Activated naive CD4-positive, alpha-beta T cell treated with anti-CD3 and anti-CD28 coated beads, Interleukin-2, amount 10 ng/mL, durations not matched to agents 7 days and 5 days (primary cell): ENCODE measurements at regions not wholly inside any gene's neighbourhood (a gene's known extent, or its start where the extent isn't known, plus 50 kb on each side); places are given as distances from the start of the nearest gene placed in this dataset.

Experiments
- CTCF ChIA-PET: fragments of 350-600 bp; sonication (Branson Sonifier 250); formaldehyde crosslinking; loops from one replicate; lab custom pipeline; 2021; ENCODE audit warnings: antibody characterized with exemption; lab: Charles Lee
- DNase-seq: peaks from one replicate; pipeline ENCODE4 v3.0.0-alpha.2; 2020
- H3K27ac Mint-ChIP-seq: one replicate; pipeline ENCODE4 v1.8.0; 2021; ENCODE audit warnings: mild to moderate bottlenecking, moderate library complexity, mixed read lengths
- H3K27me3 Mint-ChIP-seq: one replicate; pipeline ENCODE4 v1.8.0; 2021; ENCODE audit warnings: mild to moderate bottlenecking, mixed read lengths
- H3K36me3 Mint-ChIP-seq: one replicate; pipeline ENCODE4 v1.8.0; 2021; ENCODE audit warnings: mixed read lengths
- H3K4me1 Mint-ChIP-seq: one replicate; pipeline ENCODE4 v1.8.0; 2021; ENCODE audit warnings: mixed read lengths
- H3K4me3 Mint-ChIP-seq: one replicate; pipeline ENCODE4 v1.8.0; 2021; ENCODE audit warnings: mild to moderate bottlenecking, moderate library complexity, mixed read lengths
- H3K9me3 Mint-ChIP-seq: one replicate; pipeline ENCODE4 v1.8.0; 2021; ENCODE audit warnings: mixed read lengths

- peaks cover 5% of the 10 kb centered on the region for H3K27me3 Mint-ChIP-seq
- no peak overlapping the region for H3K4me3 Mint-ChIP-seq
- H3K4me1 Mint-ChIP-seq, result no peaks in the 10 kb centered on the region
- DNase-seq, result no peak
- no peak overlapping the region for H3K27ac Mint-ChIP-seq
- H3K9me3 Mint-ChIP-seq, result no peaks in the 10 kb centered on the region
- no peaks in the 10 kb centered on the region for H3K36me3 Mint-ChIP-seq
- CTCF ChIA-PET, result no interaction called here
These were observed 295.2 kb downstream of the SRBD1 start for GRCh38 chr2:45315861-45316260.

GRCh38 chr2:45312275-45312674, 298.8 kb downstream of the SRBD1 start:
- peaks cover 4% of the 10 kb centered on the region for H3K27me3 Mint-ChIP-seq
- no peaks in the 10 kb centered on the region for H3K36me3 Mint-ChIP-seq
- no peak overlapping the region for H3K27ac Mint-ChIP-seq
- H3K4me1 Mint-ChIP-seq, result no peaks in the 10 kb centered on the region
- CTCF ChIA-PET, result no interaction called here
- H3K9me3 Mint-ChIP-seq, result no peaks in the 10 kb centered on the region
- DNase-seq, result no peak
- H3K4me3 Mint-ChIP-seq, result no peak overlapping the region

- CTCF ChIA-PET, result no interaction called here
- Mint-ChIP-seq H3K4me3 (no peak overlapping the region), H3K27me3 (peaks cover 6% of the 10 kb centered on the region), H3K27ac (no peak overlapping the region), H3K4me1 (no peaks in the 10 kb centered on the region), H3K9me3 (no peaks in the 10 kb centered on the region), H3K36me3 (no peaks in the 10 kb centered on the region)
- DNase-seq, result no peak
These were observed 299.5 kb downstream of the SRBD1 start for GRCh38 chr2:45311559-45311958.

GRCh38 chr2:45307147-45307546, 297.9 kb upstream of the SIX2 start:
- no peak overlapping the region for H3K4me3 Mint-ChIP-seq
- peaks cover 29% of the 10 kb centered on the region for H3K27me3 Mint-ChIP-seq
- no peaks in the 10 kb centered on the region for H3K9me3 Mint-ChIP-seq
- CTCF ChIA-PET, result no interaction called here
- H3K4me1 Mint-ChIP-seq, result no peaks in the 10 kb centered on the region
- H3K27ac Mint-ChIP-seq, result no peak overlapping the region
- no peaks in the 10 kb centered on the region for H3K36me3 Mint-ChIP-seq
- DNase-seq, result no peak

GRCh38 chr2:45305599-45305998, 296.3 kb upstream of the SIX2 start:
- no peak for DNase-seq
- Mint-ChIP-seq H3K36me3 (no peaks in the 10 kb centered on the region), H3K4me3 (no peak overlapping the region), H3K9me3 (no peaks in the 10 kb centered on the region), H3K4me1 (no peaks in the 10 kb centered on the region), H3K27me3 (peaks cover 38% of the 10 kb centered on the region), H3K27ac (no peak overlapping the region)
- CTCF ChIA-PET, result no interaction called here

GRCh38 chr2:45303417-45304202, 294.4 kb upstream of the SIX2 start:
- CTCF ChIA-PET, result no interaction called here
- Mint-ChIP-seq H3K27ac (no peak overlapping the region), H3K27me3 (peaks cover 45% of the 10 kb centered on the region), H3K36me3 (no peaks in the 10 kb centered on the region), H3K4me1 (no peaks in the 10 kb centered on the region), H3K4me3 (no peak overlapping the region), H3K9me3 (no peaks in the 10 kb centered on the region)
- no peak for DNase-seq

GRCh38 chr2:45301307-45302277, 292.3 kb upstream of the SIX2 start:
- CTCF ChIA-PET, result no interaction called here
- peaks cover 46% of the 10 kb centered on the region for H3K27me3 Mint-ChIP-seq
- no peaks in the 10 kb centered on the region for H3K9me3 Mint-ChIP-seq
- H3K4me3 Mint-ChIP-seq, result no peak overlapping the region
- no peak for DNase-seq
- no peaks in the 10 kb centered on the region for H3K36me3 Mint-ChIP-seq
- H3K4me1 Mint-ChIP-seq, result no peaks in the 10 kb centered on the region
- H3K27ac Mint-ChIP-seq, result no peak overlapping the region

GRCh38 chr2:45300026-45300750, 290.9 kb upstream of the SIX2 start:
- H3K9me3 Mint-ChIP-seq, result no peaks in the 10 kb centered on the region
- H3K4me1 Mint-ChIP-seq, result no peaks in the 10 kb centered on the region
- CTCF ChIA-PET, result no interaction called here
- no peak overlapping the region for H3K4me3 Mint-ChIP-seq
- H3K27me3 Mint-ChIP-seq, result peaks cover 40% of the 10 kb centered on the region
- DNase-seq, result no peak
- H3K27ac Mint-ChIP-seq, result no peak overlapping the region
- H3K36me3 Mint-ChIP-seq, result no peaks in the 10 kb centered on the region

- Mint-ChIP-seq H3K27me3 (peaks cover 40% of the 10 kb centered on the region), H3K36me3 (no peaks in the 10 kb centered on the region), H3K27ac (no peak overlapping the region)
These were observed 290.1 kb upstream of the SIX2 start for GRCh38 chr2:45299361-45299760.

GRCh38 chr2:45293182-45293581, 283.9 kb upstream of the SIX2 start:
- Mint-ChIP-seq H3K36me3 (no peaks in the 10 kb centered on the region), H3K4me3 (no peak overlapping the region), H3K9me3 (no peaks in the 10 kb centered on the region), H3K27me3 (peaks cover 31% of the 10 kb centered on the region), H3K27ac (no peak overlapping the region), H3K4me1 (no peaks in the 10 kb centered on the region)
- CTCF ChIA-PET, result no interaction called here
- DNase-seq, result no peak

More at GRCh38 chr2:45299361-45299760, 290.1 kb upstream of the SIX2 start:
- H3K4me1 Mint-ChIP-seq, result no peaks in the 10 kb centered on the region
- CTCF ChIA-PET, result no interaction called here
- no peak for DNase-seq
- H3K4me3 Mint-ChIP-seq, result no peak overlapping the region
- no peaks in the 10 kb centered on the region for H3K9me3 Mint-ChIP-seq

- H3K4me3 Mint-ChIP-seq, result no peak overlapping the region
- H3K36me3 Mint-ChIP-seq, result no peaks in the 10 kb centered on the region
- H3K27ac Mint-ChIP-seq, result no peak overlapping the region
- H3K9me3 Mint-ChIP-seq, result no peaks in the 10 kb centered on the region
- H3K4me1 Mint-ChIP-seq, result no peaks in the 10 kb centered on the region
- no peak for DNase-seq
- CTCF ChIA-PET, result no interaction called here
- H3K27me3 Mint-ChIP-seq, result peaks cover 28% of the 10 kb centered on the region
These were observed 282.0 kb upstream of the SIX2 start for GRCh38 chr2:45291296-45291701.

GRCh38 chr2:45289997-45290709, 280.9 kb upstream of the SIX2 start:
- H3K4me1 Mint-ChIP-seq, result no peaks in the 10 kb centered on the region
- no peak for DNase-seq
- no peaks in the 10 kb centered on the region for H3K36me3 Mint-ChIP-seq
- peaks cover 25% of the 10 kb centered on the region for H3K27me3 Mint-ChIP-seq
- CTCF ChIA-PET, result no interaction called here
- no peaks in the 10 kb centered on the region for H3K9me3 Mint-ChIP-seq
- no peak overlapping the region for H3K27ac Mint-ChIP-seq
- no peak overlapping the region for H3K4me3 Mint-ChIP-seq

- no peak overlapping the region for H3K4me3 Mint-ChIP-seq
- no peaks in the 10 kb centered on the region for H3K4me1 Mint-ChIP-seq
- no peaks in the 10 kb centered on the region for H3K9me3 Mint-ChIP-seq
- H3K27me3 Mint-ChIP-seq, result peaks cover 21% of the 10 kb centered on the region
- DNase-seq, result no peak
- CTCF ChIA-PET, result no interaction called here
- no peak overlapping the region for H3K27ac Mint-ChIP-seq
- no peaks in the 10 kb centered on the region for H3K36me3 Mint-ChIP-seq
These were observed 279.5 kb upstream of the SIX2 start for GRCh38 chr2:45288532-45289417.
